GM13976 (cell line): ENCODE measurements at regions not wholly inside any gene's neighbourhood (a gene's known extent, or its start where the extent isn't known, plus 50 kb on each side); places are given as distances from the start of the nearest gene placed in this dataset.

Experiments used
- DNase-seq: peaks from one replicate; pipeline ENCODE4 v3.0.0; 2012; ENCODE audit warnings: low spot score
- CTCF ChIP-seq: IDR thresholded peaks from 2 replicates; pipeline ENCODE4 v1.5.1; 2012; ENCODE audit warnings: borderline replicate concordance, mild to moderate bottlenecking; ENCODE audit not compliant: insufficient read depth; ENCODE audit errors: extremely low read depth, missing control alignments, control extremely low read depth
- in situ Hi-C: fragments of 300-500 bp; cut with MboI; formaldehyde crosslinking; loops from one replicate; pipeline ENCODE4 v1.12.0; 2022; ENCODE audit warnings: low sequenced_read_pairs, mixed read lengths, inconsistent platforms; ENCODE audit not compliant: unreplicated experiment

- TF ChIP-seq CTCF = no peak
- DNase-seq = no peak
- in situ Hi-C loops = no loop called here
Measured at GRCh38 chr15:87735522-87735921, 521.0 kb downstream of the NTRK3 start.

DNA sequence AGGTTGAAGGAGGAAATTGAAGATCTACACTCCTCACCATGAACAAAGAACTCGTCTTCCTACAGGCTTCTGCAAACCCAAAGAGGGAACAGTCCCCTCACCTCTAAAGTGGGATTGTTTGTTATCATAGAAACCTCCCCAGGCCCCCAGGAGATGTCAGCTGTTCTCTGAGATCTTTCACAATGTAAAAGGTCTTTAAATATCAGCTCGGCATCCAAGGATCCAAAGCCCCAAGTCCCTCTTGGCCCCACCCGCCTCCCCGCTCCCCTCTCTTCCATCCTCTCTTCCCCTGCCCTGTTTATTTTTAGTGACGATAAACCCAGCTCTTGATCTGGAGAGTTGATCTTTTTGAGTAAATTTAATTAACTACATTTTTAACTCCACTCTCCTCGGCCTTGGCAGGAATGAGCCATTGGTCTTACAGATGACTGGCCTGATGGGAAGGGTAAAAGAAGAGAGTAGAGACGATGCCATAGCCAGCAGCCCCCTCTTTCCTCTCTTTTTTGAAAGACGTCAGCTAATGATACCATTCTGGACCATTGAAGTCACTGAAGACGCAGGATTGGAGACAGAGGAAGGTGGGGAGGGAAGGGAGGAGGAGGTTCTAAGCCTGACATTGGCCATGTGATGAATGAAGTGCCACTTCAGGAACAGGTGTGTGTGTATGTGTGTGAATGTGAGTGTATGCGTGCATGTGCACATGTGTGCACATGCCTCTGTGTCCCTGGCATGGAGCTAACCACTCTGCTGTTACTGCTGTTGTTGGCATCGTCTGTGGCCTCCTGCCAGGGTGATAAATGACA is 521.8 kb downstream of the NTRK3 start:
- no peak for TF ChIP-seq CTCF
- DNase-seq = no peak
- in situ Hi-C loops = no loop called here

GRCh38 chr15:87733977-87734376 is 522.6 kb downstream of the NTRK3 start:
- no peak for DNase-seq
- TF ChIP-seq CTCF = no peak
- in situ Hi-C loops = no loop called here

DNA sequence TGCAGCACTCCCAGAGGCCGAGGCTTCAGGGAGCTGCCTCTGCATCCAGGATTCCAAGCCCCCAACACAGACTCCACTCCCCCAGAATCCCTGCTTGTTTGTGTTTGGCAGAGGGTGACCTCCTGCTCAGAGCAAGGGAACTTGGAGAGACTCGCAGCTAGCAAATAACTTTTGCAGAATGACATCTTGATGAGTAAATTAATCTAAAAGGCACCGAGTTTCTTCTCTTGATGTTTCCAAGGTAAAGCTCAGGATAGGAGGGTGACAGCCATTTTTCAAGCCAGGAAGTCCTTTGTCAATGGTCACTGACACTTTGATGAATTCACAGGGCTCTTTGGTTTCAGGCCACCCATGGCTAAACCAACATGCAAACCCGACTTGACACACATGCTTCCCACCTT is 523.0 kb downstream of the NTRK3 start:
- no peak for TF ChIP-seq CTCF
- no peak for DNase-seq
- in situ Hi-C loops = no loop called here

GRCh38 chr15:87732976-87733375 is 523.6 kb downstream of the NTRK3 start:
- in situ Hi-C loops = no loop called here
- TF ChIP-seq CTCF = no peak
- DNase-seq = no peak

DNA sequence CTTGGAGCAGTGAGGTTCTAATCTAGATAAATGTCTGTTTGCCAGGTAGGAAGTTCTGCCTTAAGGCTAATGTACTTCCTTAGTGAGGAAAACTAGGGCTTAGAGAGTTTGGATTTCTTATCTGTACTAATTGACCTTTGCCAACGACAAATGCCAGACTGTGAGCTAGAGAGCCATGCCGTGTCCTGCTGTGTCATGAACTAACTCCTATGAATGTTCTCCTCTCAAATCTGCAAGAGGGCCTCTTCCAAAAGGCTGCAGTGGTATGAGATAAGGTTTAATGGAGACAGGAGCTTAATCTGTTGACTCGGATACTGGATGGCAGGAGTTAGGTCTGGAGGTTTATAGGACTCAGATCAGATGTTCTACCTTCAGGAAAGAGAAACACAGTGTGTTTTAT is 524.9 kb downstream of the NTRK3 start:
- in situ Hi-C loops = no loop called here
- TF ChIP-seq CTCF = no peak
- DNase-seq = no peak
